ENCODE measurements at regions not wholly inside any gene's neighbourhood (a gene's known extent, or its start where the extent isn't known, plus 50 kb on each side); places are given as distances from the start of the nearest gene placed in this dataset.

DNA sequence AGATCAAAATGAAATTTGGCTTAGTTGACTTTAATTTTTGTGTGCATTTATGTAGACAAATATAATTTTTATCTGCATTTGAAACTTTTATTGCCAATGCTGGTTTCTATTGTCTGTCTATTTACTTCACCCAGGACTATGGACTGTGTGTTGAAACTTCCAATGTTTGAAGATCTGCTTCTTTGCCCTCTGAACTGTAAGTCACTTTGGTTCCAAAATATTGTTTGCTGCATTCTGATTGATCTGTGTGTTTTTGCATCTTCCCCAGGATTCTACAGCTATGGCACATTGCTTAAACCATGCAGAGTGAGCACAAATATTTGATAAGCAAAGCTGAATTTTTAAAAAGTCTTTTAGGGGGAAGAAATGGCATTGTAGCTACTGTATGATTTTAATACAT, 131.0 kb upstream of the SOX5 start (continued):
- no peak for TF ChIP-seq ZBTB38 (CRISPR knock-in tag; IDR thresholded peaks at IDR 0.05)
- TF ChIP-seq ZMYM4 (CRISPR knock-in tag; IDR thresholded peaks at IDR 0.05), result peak; percentile 92
- TF ChIP-seq JUN (CRISPR knock-in tag; IDR thresholded peaks at IDR 0.05), result 0 out of 2 replicates have a peak, but pooled peaks have one; percentile 52
- peak; percentile 99 for TF ChIP-seq HNF4A (CRISPR knock-in tag; IDR thresholded peaks at IDR 0.05)
- TF ChIP-seq, protein P1, sequence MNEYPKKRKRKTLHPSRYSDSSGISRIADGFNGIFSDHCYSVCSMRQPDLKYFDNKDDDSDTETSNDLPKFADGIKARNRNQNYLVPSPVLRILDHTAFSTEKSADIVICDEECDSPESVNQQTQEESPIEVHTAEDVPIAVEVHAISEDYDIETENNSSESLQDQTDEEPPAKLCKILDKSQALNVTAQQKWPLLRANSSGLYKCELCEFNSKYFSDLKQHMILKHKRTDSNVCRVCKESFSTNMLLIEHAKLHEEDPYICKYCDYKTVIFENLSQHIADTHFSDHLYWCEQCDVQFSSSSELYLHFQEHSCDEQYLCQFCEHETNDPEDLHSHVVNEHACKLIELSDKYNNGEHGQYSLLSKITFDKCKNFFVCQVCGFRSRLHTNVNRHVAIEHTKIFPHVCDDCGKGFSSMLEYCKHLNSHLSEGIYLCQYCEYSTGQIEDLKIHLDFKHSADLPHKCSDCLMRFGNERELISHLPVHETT (CRISPR knock-in tag; conservative IDR thresholded peaks at IDR 0.05), result 0 out of 2 replicates have a peak, but pooled peaks have one; percentile 40
- no peak for TF ChIP-seq ZNF660 (CRISPR knock-in tag; IDR thresholded peaks at IDR 0.05; ENCODE audit: borderline replicate concordance, low read depth)
- TF ChIP-seq POGZ (CRISPR knock-in tag; IDR thresholded peaks at IDR 0.05), result peak; percentile 89
- TF ChIP-seq NFE2L1 (CRISPR knock-in tag; IDR thresholded peaks at IDR 0.05; ENCODE audit: borderline replicate concordance), result no peak
- peak; percentile 95 for TF ChIP-seq FOXO1 (CRISPR knock-in tag; IDR thresholded peaks at IDR 0.05)
- TF ChIP-seq, protein P2, sequence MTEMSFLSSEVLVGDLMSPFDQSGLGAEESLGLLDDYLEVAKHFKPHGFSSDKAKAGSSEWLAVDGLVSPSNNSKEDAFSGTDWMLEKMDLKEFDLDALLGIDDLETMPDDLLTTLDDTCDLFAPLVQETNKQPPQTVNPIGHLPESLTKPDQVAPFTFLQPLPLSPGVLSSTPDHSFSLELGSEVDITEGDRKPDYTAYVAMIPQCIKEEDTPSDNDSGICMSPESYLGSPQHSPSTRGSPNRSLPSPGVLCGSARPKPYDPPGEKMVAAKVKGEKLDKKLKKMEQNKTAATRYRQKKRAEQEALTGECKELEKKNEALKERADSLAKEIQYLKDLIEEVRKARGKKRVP (CRISPR knock-in tag; IDR thresholded peaks at IDR 0.05), result peak in 1 of 2 experiments; percentile 72; a peak in 2 of 4 replicates
- TF ChIP-seq SALL1 (CRISPR knock-in tag; IDR thresholded peaks at IDR 0.05), result peak; percentile 98
- peak; percentile 91 for TF ChIP-seq MIXL1 (CRISPR knock-in tag; IDR thresholded peaks at IDR 0.05)
- no peak for TF ChIP-seq TMF1 (CRISPR knock-in tag; IDR thresholded peaks at IDR 0.05; ENCODE audit: low read depth)
- TF ChIP-seq, protein P3, sequence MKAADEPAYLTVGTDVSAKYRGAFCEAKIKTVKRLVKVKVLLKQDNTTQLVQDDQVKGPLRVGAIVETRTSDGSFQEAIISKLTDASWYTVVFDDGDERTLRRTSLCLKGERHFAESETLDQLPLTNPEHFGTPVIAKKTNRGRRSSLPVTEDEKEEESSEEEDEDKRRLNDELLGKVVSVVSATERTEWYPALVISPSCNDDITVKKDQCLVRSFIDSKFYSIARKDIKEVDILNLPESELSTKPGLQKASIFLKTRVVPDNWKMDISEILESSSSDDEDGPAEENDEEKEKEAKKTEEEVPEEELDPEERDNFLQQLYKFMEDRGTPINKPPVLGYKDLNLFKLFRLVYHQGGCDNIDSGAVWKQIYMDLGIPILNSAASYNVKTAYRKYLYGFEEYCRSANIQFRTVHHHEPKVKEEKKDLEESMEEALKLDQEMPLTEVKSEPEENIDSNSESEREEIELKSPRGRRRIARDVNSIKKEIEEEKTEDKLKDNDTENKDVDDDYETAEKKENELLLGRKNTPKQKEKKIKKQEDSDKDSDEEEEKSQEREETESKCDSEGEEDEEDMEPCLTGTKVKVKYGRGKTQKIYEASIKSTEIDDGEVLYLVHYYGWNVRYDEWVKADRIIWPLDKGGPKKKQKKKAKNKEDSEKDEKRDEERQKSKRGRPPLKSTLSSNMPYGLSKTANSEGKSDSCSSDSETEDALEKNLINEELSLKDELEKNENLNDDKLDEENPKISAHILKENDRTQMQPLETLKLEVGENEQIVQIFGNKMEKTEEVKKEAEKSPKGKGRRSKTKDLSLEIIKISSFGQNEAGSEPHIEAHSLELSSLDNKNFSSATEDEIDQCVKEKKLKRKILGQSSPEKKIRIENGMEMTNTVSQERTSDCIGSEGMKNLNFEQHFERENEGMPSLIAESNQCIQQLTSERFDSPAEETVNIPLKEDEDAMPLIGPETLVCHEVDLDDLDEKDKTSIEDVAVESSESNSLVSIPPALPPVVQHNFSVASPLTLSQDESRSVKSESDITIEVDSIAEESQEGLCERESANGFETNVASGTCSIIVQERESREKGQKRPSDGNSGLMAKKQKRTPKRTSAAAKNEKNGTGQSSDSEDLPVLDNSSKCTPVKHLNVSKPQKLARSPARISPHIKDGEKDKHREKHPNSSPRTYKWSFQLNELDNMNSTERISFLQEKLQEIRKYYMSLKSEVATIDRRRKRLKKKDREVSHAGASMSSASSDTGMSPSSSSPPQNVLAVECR (CRISPR knock-in tag; IDR thresholded peaks at IDR 0.05; ENCODE audit: borderline replicate concordance), result no peak; the same call in 1 of the 2 replicates
- TF ChIP-seq ZNF883 (CRISPR knock-in tag; IDR thresholded peaks at IDR 0.05; ENCODE audit: not compliant biosample characterization), result no peak
- TF ChIP-seq ZNF598 (CRISPR knock-in tag; IDR thresholded peaks at IDR 0.05; ENCODE audit: borderline replicate concordance), result no peak
- no peak for TF ChIP-seq EZH2 (conservative IDR thresholded peaks at IDR 0.05; ENCODE audit: low read depth, low read length)
- TF ChIP-seq RFXANK (CRISPR knock-in tag; IDR thresholded peaks at IDR 0.05), result no peak
- TF ChIP-seq, protein P4, sequence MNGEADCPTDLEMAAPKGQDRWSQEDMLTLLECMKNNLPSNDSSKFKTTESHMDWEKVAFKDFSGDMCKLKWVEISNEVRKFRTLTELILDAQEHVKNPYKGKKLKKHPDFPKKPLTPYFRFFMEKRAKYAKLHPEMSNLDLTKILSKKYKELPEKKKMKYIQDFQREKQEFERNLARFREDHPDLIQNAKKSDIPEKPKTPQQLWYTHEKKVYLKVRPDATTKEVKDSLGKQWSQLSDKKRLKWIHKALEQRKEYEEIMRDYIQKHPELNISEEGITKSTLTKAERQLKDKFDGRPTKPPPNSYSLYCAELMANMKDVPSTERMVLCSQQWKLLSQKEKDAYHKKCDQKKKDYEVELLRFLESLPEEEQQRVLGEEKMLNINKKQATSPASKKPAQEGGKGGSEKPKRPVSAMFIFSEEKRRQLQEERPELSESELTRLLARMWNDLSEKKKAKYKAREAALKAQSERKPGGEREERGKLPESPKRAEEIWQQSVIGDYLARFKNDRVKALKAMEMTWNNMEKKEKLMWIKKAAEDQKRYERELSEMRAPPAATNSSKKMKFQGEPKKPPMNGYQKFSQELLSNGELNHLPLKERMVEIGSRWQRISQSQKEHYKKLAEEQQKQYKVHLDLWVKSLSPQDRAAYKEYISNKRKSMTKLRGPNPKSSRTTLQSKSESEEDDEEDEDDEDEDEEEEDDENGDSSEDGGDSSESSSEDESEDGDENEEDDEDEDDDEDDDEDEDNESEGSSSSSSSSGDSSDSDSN (CRISPR knock-in tag; IDR thresholded peaks at IDR 0.05), result no peak
- no peak for TF ChIP-seq ZNF124 (CRISPR knock-in tag; IDR thresholded peaks at IDR 0.05)
- TF ChIP-seq ARID2 (CRISPR knock-in tag; IDR thresholded peaks at IDR 0.05; ENCODE audit: borderline replicate concordance), result no peak
- no peak for TF ChIP-seq TGIF2 (CRISPR knock-in tag; IDR thresholded peaks at IDR 0.05)
- TF ChIP-seq ZNF251 (CRISPR knock-in tag; IDR thresholded peaks at IDR 0.05), result no peak
- TF ChIP-seq NAIF1 (CRISPR knock-in tag; IDR thresholded peaks at IDR 0.05; ENCODE audit: borderline replicate concordance), result no peak

Data from HepG2 (cell line).